Ishikawa (cell line): ENCODE measurements at regions not wholly inside any gene's neighbourhood (a gene's known extent, or its start where the extent isn't known, plus 50 kb on each side); places are given as distances from the start of the nearest gene placed in this dataset.

Experiments used
- CEBPB ChIP-seq: IDR thresholded peaks from 2 replicates; pipeline ENCODE4 v1.6.1; 2012
- CREB1 ChIP-seq: IDR thresholded peaks from 2 replicates; pipeline ENCODE4 v1.6.1; 2012; ENCODE audit warnings: low read depth
- EGR1 ChIP-seq: IDR thresholded peaks from 2 replicates; pipeline ENCODE4 v1.6.1; 2012
- EP300 ChIP-seq: IDR thresholded peaks from 2 replicates; pipeline ENCODE4 v1.6.1; 2012; ENCODE audit warnings: borderline replicate concordance
- FOXM1 ChIP-seq: IDR thresholded peaks from 2 replicates; pipeline ENCODE4 v1.6.1; 2012; ENCODE audit warnings: low read depth, borderline replicate concordance
- NFIC ChIP-seq: IDR thresholded peaks from 2 replicates; pipeline ENCODE4 v1.6.1; 2012
- RAD21 ChIP-seq: IDR thresholded peaks from 2 replicates; pipeline ENCODE4 v1.6.1; 2012; ENCODE audit warnings: low read depth
- REST ChIP-seq: IDR thresholded peaks from 2 replicates; pipeline ENCODE4 v1.6.1; 2012; ENCODE audit warnings: low read depth, mild to moderate bottlenecking
- TAF1 ChIP-seq: IDR thresholded peaks from 2 replicates; pipeline ENCODE4 v1.6.1; 2012; ENCODE audit warnings: low read depth, mild to moderate bottlenecking
- TCF12 ChIP-seq: IDR thresholded peaks from 2 replicates; pipeline ENCODE4 v1.6.1; 2012; ENCODE audit warnings: low read depth
- TEAD4 ChIP-seq: IDR thresholded peaks from 2 replicates; pipeline ENCODE4 v1.6.1; 2012
- USF1 ChIP-seq: IDR thresholded peaks from 2 replicates; pipeline ENCODE4 v1.6.1; 2012
- YY1 ChIP-seq: IDR thresholded peaks from 2 replicates; pipeline ENCODE4 v1.6.1; 2012; ENCODE audit warnings: low read depth
- ZBTB7A ChIP-seq: IDR thresholded peaks from 2 replicates; pipeline ENCODE4 v1.6.1; 2012; ENCODE audit warnings: low read depth
- TF ChIP-seq, protein P1 (sequence below): IDR thresholded peaks from 2 replicates; pipeline ENCODE4 v1.6.1; 2012

- no peak for TF ChIP-seq FOXM1
- TF ChIP-seq RAD21: no peak
- no peak for TF ChIP-seq ZBTB7A
- no peak for TF ChIP-seq USF1
- TF ChIP-seq YY1: no peak
- TF ChIP-seq, protein P1, sequence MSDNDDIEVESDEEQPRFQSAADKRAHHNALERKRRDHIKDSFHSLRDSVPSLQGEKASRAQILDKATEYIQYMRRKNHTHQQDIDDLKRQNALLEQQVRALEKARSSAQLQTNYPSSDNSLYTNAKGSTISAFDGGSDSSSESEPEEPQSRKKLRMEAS: no peak
- TF ChIP-seq CREB1: no peak
- no peak for TF ChIP-seq TAF1
- TF ChIP-seq NFIC: no peak
- TF ChIP-seq CEBPB: no peak
- no peak for TF ChIP-seq EGR1
- TF ChIP-seq EP300: no peak
- no peak for TF ChIP-seq REST
- TF ChIP-seq TCF12: no peak
- no peak for TF ChIP-seq TEAD4
These were observed 1902.2 kb upstream of the C9orf72 start for GRCh38 chr9:29475471-29475870.

DNA sequence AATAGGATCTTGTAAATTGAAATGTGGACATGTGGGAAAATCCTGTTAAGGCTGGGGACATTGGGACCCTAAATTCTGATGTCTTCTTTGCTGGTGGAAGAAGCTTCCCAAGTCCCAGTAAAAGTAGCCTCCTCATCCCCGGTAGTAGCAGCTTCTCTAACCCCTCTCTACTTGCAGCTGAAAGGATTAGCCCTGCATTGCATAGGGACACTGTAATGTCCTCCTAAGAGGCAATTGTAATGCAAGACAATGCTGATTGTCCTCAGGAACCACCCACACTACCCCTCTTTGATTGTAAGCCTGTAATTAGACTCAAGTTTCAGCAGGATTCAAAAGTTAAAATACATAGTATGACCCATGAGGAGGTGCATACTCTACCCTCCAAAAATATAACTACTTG is 1938.4 kb upstream of the C9orf72 start:
- no peak for TF ChIP-seq TCF12
- TF ChIP-seq ZBTB7A: no peak
- no peak for TF ChIP-seq EP300
- TF ChIP-seq TAF1: no peak
- TF ChIP-seq RAD21: no peak
- no peak for TF ChIP-seq USF1
- no peak for TF ChIP-seq FOXM1
- TF ChIP-seq REST: no peak
- no peak for TF ChIP-seq EGR1
- TF ChIP-seq, protein P1: no peak

GRCh38 chr9:29514336-29514735 is 1941.1 kb upstream of the C9orf72 start:
- TF ChIP-seq NFIC (no peak), EGR1 (no peak), EP300 (no peak), USF1 (0 out of 2 replicates have a peak, but pooled peaks have one; percentile 42), RAD21 (no peak), YY1 (no peak), FOXM1 (no peak), CEBPB (no peak), CREB1 (no peak), TAF1 (no peak), REST (no peak), TCF12 (no peak)
- TF ChIP-seq, protein P1: peak; percentile 85

GRCh38 chr9:29514862-29515261 is 1941.6 kb upstream of the C9orf72 start:
- no peak for TF ChIP-seq EP300
- no peak for TF ChIP-seq RAD21
- TF ChIP-seq TCF12: no peak
- TF ChIP-seq CREB1: no peak
- TF ChIP-seq, protein P1: no peak
- TF ChIP-seq REST: no peak
- no peak for TF ChIP-seq ZBTB7A
- no peak for TF ChIP-seq CEBPB
